Naive thymus-derived CD8-positive, alpha-beta T cell (primary cell): ENCODE measurements at regions not wholly inside any gene's neighbourhood (a gene's known extent, or its start where the extent isn't known, plus 50 kb on each side); places are given as distances from the start of the nearest gene placed in this dataset.
A peak's percentile ranks its signal among the peaks of the same experiment; 100 is the strongest.
"Not testable (repeated sequence)": the region's sequence is repeated elsewhere in the genome, so short reads cannot be mapped to it uniquely, and the experiment has no call there.

Experiments
- ATAC-seq, 2 donors: fragments of 150-1000 bp; cut with Tn5 transposase in 1 of 2; sonication (Bioruptor Pico), chemical (Tn5 transposase) in 1 of 2; 1 replicate in 1 of 2; 2 replicates in 1 of 2; pipeline ENCODE4 v1.10.0; 2021; ENCODE audit warnings: mild to moderate bottlenecking in 2 of 2, moderate library complexity in 2 of 2
- POLR2A ChIA-PET: fragments of 350-600 bp; sonication (Branson Sonifier 250); formaldehyde crosslinking; loops from one replicate; lab custom pipeline; 2021; ENCODE audit warnings: antibody characterized with exemption; lab: Charles Lee
- DNase-seq, 10 donors: peaks; one replicate each; pipeline versions ENCODE4 v3.0.0 to v3.0.0-alpha.2; 2020 to 2022
- H3K27ac Mint-ChIP-seq, 10 donors: one replicate each; pipeline ENCODE4 v1.8.0; 2020 to 2022; ENCODE audit warnings: mild to moderate bottlenecking in 10 of 10, mixed read lengths in 10 of 10, moderate library complexity in 4 of 10, inconsistent platforms in 1 of 10
- H3K27me3 Mint-ChIP-seq, 5 donors: one replicate each; pipeline ENCODE4 v1.8.0; 2021 to 2022; ENCODE audit warnings: mixed read lengths in 5 of 5
- H3K36me3 Mint-ChIP-seq, 3 donors: one replicate each; pipeline ENCODE4 v1.8.0; 2020 to 2022; ENCODE audit warnings: mixed read lengths in 3 of 3, mild to moderate bottlenecking in 2 of 3, inconsistent platforms in 1 of 3
- H3K4me1 Mint-ChIP-seq, 4 donors: one replicate each; pipeline ENCODE4 v1.8.0; 2021 to 2022; ENCODE audit warnings: mixed read lengths in 4 of 4
- H3K4me3 Mint-ChIP-seq, 10 donors: one replicate each; pipeline ENCODE4 v1.8.0; 2020 to 2022; ENCODE audit warnings: mild to moderate bottlenecking in 10 of 10, mixed read lengths in 10 of 10, moderate library complexity in 6 of 10, inconsistent platforms in 1 of 10
- H3K9me3 Mint-ChIP-seq, 9 donors: one replicate each; pipeline ENCODE4 v1.8.0; 2020 to 2022; ENCODE audit warnings: mixed read lengths in 9 of 9, mild to moderate bottlenecking in 3 of 9, inconsistent platforms in 1 of 9, moderate library complexity in 1 of 9

DNA sequence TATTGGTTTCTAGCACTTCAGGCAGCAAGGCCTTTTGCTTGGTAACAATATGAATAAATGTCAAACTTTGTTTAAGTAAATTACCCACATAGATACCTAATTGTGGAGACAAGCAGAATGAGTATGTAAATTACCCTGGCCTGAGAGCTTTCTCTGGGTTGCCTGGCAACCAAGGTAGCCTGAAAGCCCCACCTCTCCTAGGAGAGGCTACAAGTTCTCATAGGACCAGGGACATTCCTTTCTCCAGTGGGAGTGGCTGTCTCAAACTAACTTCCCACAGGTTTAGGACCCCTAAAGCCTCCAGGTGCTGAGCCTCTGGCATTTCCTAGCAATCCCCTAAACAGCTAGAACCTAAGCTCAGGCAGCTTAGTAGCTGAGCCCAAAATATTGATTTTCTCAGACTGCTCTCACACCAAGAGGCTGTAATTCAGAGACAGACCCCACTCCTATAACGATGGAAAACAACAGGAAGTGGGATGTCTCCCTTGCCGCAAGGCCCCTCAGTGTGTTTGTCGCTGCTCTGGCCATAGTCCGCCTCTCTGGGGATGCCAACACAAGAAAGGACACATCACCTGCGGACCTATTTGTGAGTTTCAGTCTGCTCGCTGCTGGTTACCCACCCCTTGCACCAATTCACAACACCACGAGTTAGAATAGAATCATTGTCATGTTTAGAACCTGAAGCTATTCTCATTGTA, 207.3 kb downstream of the DLEU7 start:
- Mint-ChIP-seq H3K36me3 (no peaks in the 10 kb centered on the region), H3K9me3 (no peaks in the 10 kb centered on the region), H3K4me3 (no peak overlapping the region), H3K27ac (peak overlapping the region in 2 of 10 donors; percentile 6 to 56), H3K4me1 (peaks cover 0 to 15% (median 0%) of the 10 kb centered on the region in 4 donors), H3K27me3 (no peaks in the 10 kb centered on the region)
- POLR2A ChIA-PET: no interaction called here
- ATAC-seq: no peak
- DNase-seq: no peak

DNA sequence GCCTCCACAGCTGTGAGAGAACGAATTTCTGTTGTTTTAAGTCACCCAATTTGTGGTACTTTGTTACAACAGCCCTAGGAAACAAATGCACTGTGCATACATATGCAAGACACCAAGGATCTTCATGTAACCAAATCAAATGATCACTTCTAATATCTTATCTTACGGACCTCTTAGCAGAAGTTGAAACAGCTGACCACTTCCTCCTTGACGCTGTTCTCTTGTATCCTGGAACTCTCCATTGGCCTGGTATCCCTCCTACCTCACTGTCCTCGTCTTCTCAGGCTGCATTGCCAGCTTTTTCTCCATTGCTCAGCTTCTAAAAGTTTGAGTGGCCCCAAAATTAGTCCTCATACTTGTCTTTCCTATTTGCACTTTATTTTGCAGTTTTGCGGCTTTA, 200.4 kb downstream of the DLEU7 start:
- H3K36me3 Mint-ChIP-seq: no peaks in the 10 kb centered on the region
- no peaks in the 10 kb centered on the region for H3K4me1 Mint-ChIP-seq
- H3K4me3 Mint-ChIP-seq: no peak overlapping the region
- DNase-seq (no peak), ATAC-seq (no peak)
- POLR2A ChIA-PET: no interaction called here
- H3K9me3 Mint-ChIP-seq: no peaks in the 10 kb centered on the region
- H3K27ac Mint-ChIP-seq: no peak overlapping the region
- H3K27me3 Mint-ChIP-seq: peaks cover 0 to 8% (median 3%) of the 10 kb centered on the region in 5 donors

DNA sequence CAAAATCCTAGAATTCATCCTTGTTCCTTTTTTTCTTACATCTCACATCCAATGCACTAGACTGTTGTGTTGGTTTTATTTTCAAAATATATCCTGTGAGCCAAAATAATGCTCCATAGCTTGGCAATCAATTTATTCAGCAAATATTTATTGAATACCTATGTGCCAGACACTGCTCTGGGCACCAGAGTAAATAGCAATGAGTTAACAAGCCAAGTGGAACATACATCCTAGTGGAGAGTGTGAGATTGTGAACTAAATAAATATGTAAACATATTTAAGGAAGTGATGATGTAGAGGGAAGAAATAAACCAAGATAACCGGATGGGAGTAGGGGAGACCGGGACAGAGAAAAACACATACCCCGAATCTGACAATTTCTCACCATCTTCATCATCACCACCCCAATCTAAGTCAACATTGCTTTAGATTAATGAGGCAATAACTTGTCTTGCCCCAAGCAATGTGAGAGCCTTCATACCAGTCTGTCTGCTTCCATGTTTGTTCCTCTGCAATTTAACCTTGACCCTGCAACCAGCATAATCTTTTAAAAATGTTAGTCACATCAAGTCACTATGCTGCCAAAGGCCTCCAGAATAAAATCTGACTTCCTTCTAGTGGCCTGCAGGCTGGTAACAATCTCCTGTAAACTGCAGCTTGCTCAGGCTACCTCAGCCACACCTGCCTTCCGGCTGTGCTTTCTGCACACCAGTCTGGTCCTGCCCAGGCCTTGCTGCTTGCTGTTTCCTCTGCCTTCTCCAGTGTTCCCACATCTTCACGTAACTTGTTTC, 199.2 kb downstream of the DLEU7 start:
- no peak for DNase-seq
- no peak overlapping the region for H3K27ac Mint-ChIP-seq
- no peaks in the 10 kb centered on the region for H3K36me3 Mint-ChIP-seq
- POLR2A ChIA-PET: no interaction called here
- peaks cover 0 to 8% (median 3%) of the 10 kb centered on the region in 5 donors for H3K27me3 Mint-ChIP-seq
- H3K9me3 Mint-ChIP-seq: no peaks in the 10 kb centered on the region
- H3K4me1 Mint-ChIP-seq: no peaks in the 10 kb centered on the region
- ATAC-seq: no peak
- H3K4me3 Mint-ChIP-seq: no peak overlapping the region

DNA sequence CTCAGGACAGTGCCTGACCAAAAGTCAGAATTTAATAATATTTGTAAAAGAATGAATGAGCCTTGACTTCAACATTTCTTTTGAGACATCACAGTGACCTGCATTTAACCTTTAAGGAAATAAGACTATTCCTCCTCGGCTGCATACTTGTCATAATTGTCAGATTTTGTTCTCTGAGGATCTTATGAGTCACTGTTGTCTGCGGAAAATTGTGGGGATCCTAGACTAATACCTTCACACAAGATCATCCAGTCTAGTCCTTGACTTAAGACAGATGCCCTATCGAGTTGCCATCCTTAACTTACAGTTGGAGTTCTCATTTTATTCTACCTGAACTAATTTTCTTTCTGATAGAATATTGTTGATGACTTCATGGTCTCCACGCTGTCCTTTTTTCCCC, 198.4 kb downstream of the DLEU7 start:
- H3K27ac Mint-ChIP-seq: no peak overlapping the region
- POLR2A ChIA-PET: no interaction called here
- DNase-seq: no peak
- H3K9me3 Mint-ChIP-seq: no peaks in the 10 kb centered on the region
- H3K4me3 Mint-ChIP-seq: no peak overlapping the region
- H3K36me3 Mint-ChIP-seq: no peaks in the 10 kb centered on the region
- no peaks in the 10 kb centered on the region for H3K4me1 Mint-ChIP-seq
- peaks cover 0 to 8% (median 3%) of the 10 kb centered on the region in 5 donors for H3K27me3 Mint-ChIP-seq
- ATAC-seq: no peak

DNA sequence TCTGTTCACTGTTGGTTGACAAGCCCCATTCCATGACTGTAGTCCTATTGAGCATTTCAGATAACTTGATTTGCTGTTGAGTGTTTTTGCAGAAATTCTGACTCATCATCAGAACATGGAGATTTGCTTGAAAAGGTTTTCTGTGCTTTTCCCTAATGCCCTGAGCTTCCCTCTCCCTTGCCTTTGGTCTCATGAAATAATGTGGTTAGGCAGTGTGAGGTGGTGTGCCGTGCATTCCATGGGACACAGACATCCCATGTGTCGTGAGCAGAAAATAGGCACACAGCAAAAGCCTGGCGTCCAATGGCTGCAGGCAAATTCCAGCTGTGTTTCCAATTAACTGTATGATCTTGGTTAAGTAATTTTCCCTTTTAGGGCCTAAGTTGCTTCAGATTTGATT, 197.4 kb downstream of the DLEU7 start:
- Mint-ChIP-seq H3K36me3 (no peaks in the 10 kb centered on the region), H3K27me3 (peaks cover 0 to 8% (median 3%) of the 10 kb centered on the region in 5 donors), H3K4me3 (no peak overlapping the region), H3K4me1 (peaks cover 0 to 4% (median 3%) of the 10 kb centered on the region in 4 donors), H3K27ac (no peak overlapping the region), H3K9me3 (no peaks in the 10 kb centered on the region)
- POLR2A ChIA-PET: no interaction called here
- DNase-seq (no peak), ATAC-seq (no peak)

DNA sequence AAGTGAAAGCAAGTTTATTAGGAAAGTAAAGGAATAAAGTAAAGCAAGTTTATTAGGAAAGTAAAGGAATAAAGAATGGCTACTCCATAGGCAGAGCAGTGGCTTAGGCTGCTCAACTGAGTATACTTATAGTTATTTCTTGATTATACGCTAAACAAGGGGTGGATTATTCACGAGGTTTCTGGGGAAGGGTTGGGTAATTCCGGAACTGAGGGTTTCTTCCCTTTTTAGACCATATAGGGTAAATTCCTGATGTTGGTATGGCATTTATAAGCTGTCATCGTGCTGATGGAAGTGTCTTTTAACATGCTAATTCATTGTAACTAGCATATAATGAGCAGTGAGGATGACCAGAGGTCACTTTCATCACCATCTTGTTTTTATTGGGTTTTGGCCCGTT, 194.3 kb downstream of the DLEU7 start:
- H3K27ac Mint-ChIP-seq: no peak overlapping the region
- POLR2A ChIA-PET: no interaction called here

DNA sequence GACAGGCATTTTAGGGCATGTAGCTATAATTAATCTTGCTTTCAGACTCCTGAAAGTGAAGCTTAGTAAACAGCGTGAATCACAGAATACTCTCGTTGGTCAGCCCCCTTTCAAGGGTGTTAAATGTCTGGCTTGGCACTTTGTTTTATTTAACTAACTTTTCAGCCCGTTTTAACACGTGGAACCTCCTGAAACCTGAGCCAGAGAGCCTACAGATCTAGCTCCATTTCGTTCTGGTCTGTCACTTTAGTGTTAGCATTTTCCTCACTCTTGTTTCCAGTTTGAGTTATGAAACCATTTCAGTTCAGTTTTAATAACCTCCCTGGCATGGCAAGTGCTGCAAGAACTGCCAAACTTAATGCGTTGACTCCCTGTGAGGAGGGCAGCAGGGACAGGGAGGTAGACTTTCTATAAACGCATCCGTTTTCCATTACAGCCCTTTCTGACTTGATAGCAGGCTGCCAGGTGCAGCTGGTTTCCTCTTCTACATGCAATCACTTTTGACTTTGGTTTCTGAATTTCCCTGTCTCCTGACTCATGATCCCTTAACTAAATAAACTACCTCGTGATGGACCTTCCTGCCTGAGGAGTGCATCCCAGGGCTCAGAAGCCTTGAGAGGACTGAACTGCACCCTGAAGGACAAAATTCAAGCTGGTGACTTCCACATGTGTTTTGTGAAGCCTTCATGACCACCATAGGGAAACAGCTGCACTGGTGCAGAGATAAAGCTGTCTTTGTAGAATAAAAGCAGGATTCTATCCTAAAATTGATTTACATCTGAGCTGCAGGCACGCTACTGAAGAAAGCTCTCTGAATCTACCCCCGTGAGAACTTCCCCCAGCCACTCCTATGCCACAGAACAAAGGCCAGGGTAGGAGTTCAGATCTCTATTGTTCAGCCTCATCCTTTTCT, 192.6 kb downstream of the DLEU7 start:
- Mint-ChIP-seq H3K9me3 (no peaks in the 10 kb centered on the region), H3K27me3 (no peaks in the 10 kb centered on the region), H3K27ac (peak overlapping the region in 1 of 10 donors; percentile 61), H3K4me1 (peaks cover 0 to 8% (median 4%) of the 10 kb centered on the region in 4 donors), H3K4me3 (no peak overlapping the region), H3K36me3 (no peaks in the 10 kb centered on the region)
- POLR2A ChIA-PET: interaction anchor here (0.6 kb wide), 1 partner anchor 9 kb away, joined by 3 read pairs; no protein-coding TSS in a partner anchor
- DNase-seq: no peak
- ATAC-seq: no peak

More for the DNA sequence above, 194.3 kb downstream of the DLEU7 start:
- peaks cover 0 to 8% (median 4%) of the 10 kb centered on the region in 4 donors for H3K4me1 Mint-ChIP-seq
- ATAC-seq (no peak), DNase-seq (no peak)
- H3K4me3 Mint-ChIP-seq: no peak overlapping the region
- no peaks in the 10 kb centered on the region for H3K9me3 Mint-ChIP-seq
- H3K27me3 Mint-ChIP-seq: peaks cover 0 to 4% (median 0%) of the 10 kb centered on the region in 5 donors
- no peaks in the 10 kb centered on the region for H3K36me3 Mint-ChIP-seq

DNA sequence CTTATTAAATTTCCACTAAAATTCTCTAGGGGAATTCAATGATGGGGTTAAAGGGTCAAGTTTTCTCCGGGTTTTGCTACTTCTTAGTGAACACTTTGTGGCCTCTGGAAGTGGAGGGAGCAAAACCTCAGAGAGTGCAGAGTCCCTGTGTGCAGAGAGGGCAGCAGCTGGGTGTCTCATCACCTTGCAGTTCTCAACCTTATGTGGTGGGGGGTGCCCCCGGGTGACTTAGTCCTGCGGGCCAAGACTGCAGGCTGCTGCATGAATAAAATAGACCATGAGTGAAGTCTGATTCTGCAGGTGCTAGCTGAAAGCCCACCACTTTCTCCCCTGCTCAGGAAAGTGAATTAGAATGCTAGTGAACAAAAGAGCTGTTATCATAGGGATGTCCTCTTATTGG, 191.6 kb downstream of the DLEU7 start:
- Mint-ChIP-seq H3K27ac (no peak overlapping the region), H3K27me3 (peaks cover 0 to 2% (median 0%) of the 10 kb centered on the region in 5 donors), H3K4me3 (no peak overlapping the region), H3K4me1 (peaks cover 0 to 8% (median 4%) of the 10 kb centered on the region in 4 donors), H3K9me3 (no peaks in the 10 kb centered on the region), H3K36me3 (no peaks in the 10 kb centered on the region)
- POLR2A ChIA-PET: no interaction called here
- DNase-seq (no peak), ATAC-seq (no peak)

DNA sequence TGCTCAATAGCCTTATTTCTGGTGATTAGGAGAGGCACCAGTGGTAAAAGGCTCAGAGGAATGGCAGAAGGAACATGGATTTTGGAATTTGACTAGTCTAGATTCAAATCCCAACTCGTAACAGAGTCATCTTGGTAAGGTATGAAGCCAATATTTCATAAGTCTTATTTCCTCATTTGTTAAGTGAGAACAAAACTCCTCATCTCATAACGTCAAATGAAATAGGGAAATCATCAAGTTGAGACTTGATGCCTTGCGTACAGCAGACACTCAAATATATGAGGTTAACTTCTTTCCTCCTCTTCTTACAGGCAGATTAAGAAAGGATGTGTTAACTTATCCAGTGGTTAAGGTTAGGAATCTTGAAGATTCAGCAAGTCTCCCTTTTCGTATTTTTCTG, 189.2 kb downstream of the DLEU7 start:
- H3K36me3 Mint-ChIP-seq: no peaks in the 10 kb centered on the region
- ATAC-seq (no peak), DNase-seq (no peak)
- H3K9me3 Mint-ChIP-seq: no peaks in the 10 kb centered on the region
- H3K4me3 Mint-ChIP-seq: no peak overlapping the region
- POLR2A ChIA-PET: no interaction called here
- peaks cover 0 to 8% (median 4%) of the 10 kb centered on the region in 4 donors for H3K4me1 Mint-ChIP-seq
- H3K27ac Mint-ChIP-seq: no peak overlapping the region
- H3K27me3 Mint-ChIP-seq: peaks cover 0 to 2% (median 0%) of the 10 kb centered on the region in 5 donors

DNA sequence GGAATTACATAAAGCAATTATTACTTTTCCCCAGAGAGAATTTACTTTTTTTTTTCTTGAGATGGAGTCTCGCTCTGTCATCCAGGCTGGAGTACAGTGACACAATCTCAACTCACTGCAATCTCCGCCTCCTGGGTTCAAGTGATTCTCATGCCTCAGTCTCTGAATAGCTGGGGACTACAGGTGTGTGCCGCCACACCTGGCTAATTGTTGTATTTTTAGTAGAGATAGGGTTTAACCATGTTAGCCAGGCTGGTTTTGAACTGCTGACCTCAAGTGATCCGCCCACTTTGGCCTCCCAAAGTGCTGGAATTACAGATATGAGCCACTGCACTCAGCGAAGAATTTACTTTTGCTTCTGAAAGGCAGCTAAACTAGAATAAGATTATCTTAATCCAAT, 181.6 kb downstream of the DLEU7 start:
- H3K27me3 Mint-ChIP-seq, DNase-seq, H3K4me3 Mint-ChIP-seq, ATAC-seq, H3K4me1 Mint-ChIP-seq, H3K36me3 Mint-ChIP-seq, POLR2A ChIA-PET, H3K9me3 Mint-ChIP-seq, H3K27ac Mint-ChIP-seq: not testable (repeated sequence)

DNA sequence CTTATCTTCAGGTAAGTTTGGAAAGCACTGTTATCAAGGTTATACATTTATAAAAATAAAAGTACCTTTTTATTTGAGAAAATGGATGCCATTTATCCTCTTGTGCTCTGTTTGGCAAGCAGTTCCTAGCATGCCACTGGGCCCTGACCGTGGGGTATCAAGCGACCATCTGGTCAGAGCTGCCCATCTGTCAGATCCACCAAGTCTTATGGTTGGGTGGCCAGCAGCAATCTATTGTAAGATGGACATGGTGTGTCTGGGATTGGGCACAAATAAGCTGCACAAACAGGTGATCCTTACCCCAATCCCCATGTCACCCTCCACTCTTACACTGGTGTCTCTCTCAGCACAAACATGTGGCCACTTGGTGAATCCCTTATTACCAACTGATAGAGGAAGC, 178.5 kb downstream of the DLEU7 start:
- ATAC-seq (no peak), DNase-seq (no peak)
- Mint-ChIP-seq H3K4me1 (peaks cover 0 to 3% (median under 1%) of the 10 kb centered on the region in 4 donors), H3K36me3 (peaks cover 0 to 2% (median 0%) of the 10 kb centered on the region in 3 donors), H3K27me3 (peaks cover 0 to 2% (median 0%) of the 10 kb centered on the region in 5 donors), H3K4me3 (no peak overlapping the region), H3K27ac (no peak overlapping the region), H3K9me3 (peaks cover 0 to 10% (median 3%) of the 10 kb centered on the region in 9 donors)
- POLR2A ChIA-PET: no interaction called here

DNA sequence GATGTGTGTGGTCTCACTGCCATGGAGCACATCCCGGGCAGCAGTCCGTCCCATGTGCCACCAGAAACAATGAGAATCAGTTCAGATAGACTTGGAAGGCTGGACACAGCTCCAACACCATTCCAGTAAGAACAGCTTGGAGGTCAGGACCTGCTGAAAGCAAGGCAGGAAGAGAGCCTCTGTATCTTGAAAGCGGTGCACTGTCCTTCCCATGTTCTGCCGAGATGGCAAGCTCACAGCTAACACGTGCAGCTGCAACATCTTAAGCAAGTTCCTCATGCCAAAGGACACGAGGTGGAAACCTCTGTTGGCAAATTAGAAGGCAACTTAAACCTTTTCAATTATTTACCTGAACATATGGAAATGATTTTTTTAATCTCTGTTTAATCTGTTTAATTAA, 175.4 kb downstream of the DLEU7 start:
- ATAC-seq: no peak
- H3K27me3 Mint-ChIP-seq: peaks cover 0 to 2% (median 0%) of the 10 kb centered on the region in 5 donors
- H3K4me3 Mint-ChIP-seq: no peak overlapping the region
- DNase-seq: no peak
- H3K9me3 Mint-ChIP-seq: peaks cover 0 to 10% (median 0%) of the 10 kb centered on the region in 9 donors
- H3K4me1 Mint-ChIP-seq: peaks cover 0 to 3% (median under 1%) of the 10 kb centered on the region in 4 donors
- POLR2A ChIA-PET: no interaction called here
- peaks cover 0 to 2% (median 0%) of the 10 kb centered on the region in 3 donors for H3K36me3 Mint-ChIP-seq
- H3K27ac Mint-ChIP-seq: no peak overlapping the region
